ENCODE measurements at regions not wholly inside any gene's neighbourhood (a gene's known extent, or its start where the extent isn't known, plus 50 kb on each side); places are given as distances from the start of the nearest gene placed in this dataset.

DNA sequence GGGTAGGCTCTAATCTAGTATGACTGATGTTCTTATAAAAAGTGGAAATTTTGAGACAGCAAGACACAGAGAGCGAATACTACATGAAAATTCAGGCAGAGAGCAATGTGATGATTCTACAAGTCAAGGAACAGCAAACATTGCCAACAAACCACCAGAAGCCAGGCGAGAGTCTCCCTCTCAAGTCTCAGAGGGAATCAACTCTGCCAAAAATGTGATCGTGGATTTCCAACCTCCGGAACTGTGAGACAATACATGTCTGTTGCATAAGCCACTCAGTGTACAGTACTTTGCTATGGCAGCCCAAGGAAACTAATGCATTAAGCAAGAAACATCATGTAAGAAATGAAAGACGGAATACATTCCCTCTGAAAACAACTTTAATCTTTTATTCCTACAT is 52.1 kb upstream of the CCNG1 start:
- no peak overlapping the region for H3K4me3 ChIP-seq (ENCODE audit: low read depth, low read length)
- no peak for DNase-seq (ENCODE audit: low read depth)
- TF ChIP-seq, protein P1, sequence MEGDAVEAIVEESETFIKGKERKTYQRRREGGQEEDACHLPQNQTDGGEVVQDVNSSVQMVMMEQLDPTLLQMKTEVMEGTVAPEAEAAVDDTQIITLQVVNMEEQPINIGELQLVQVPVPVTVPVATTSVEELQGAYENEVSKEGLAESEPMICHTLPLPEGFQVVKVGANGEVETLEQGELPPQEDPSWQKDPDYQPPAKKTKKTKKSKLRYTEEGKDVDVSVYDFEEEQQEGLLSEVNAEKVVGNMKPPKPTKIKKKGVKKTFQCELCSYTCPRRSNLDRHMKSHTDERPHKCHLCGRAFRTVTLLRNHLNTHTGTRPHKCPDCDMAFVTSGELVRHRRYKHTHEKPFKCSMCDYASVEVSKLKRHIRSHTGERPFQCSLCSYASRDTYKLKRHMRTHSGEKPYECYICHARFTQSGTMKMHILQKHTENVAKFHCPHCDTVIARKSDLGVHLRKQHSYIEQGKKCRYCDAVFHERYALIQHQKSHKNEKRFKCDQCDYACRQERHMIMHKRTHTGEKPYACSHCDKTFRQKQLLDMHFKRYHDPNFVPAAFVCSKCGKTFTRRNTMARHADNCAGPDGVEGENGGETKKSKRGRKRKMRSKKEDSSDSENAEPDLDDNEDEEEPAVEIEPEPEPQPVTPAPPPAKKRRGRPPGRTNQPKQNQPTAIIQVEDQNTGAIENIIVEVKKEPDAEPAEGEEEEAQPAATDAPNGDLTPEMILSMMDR (conservative IDR thresholded peaks at IDR 0.05; ENCODE audit: low read depth, low read length), result no peak

DNA sequence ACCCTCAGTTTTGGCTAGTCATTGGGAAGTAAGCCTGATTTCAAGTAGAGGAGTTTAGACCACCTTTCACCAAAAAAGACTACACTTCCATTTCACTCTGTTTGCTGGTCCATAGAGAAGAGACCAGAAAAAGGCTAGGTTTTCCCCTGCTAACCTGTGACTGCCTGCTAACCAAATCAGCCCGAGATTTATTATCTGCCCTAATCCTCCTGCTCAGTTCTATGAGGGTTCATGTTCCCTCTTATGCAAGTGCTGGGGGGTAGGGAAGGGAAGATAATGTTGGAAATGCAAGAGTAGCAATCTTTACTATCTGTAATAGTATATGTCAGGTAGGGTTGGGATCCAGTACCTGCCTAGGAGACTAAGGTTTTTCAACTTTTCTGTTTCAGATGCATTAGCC is 51.6 kb upstream of the CCNG1 start:
- no peak for DNase-seq (ENCODE audit: low read depth)
- no peak overlapping the region for H3K4me3 ChIP-seq (ENCODE audit: low read depth, low read length)
- TF ChIP-seq, protein P1 (conservative IDR thresholded peaks at IDR 0.05; ENCODE audit: low read depth, low read length), result no peak

DNA sequence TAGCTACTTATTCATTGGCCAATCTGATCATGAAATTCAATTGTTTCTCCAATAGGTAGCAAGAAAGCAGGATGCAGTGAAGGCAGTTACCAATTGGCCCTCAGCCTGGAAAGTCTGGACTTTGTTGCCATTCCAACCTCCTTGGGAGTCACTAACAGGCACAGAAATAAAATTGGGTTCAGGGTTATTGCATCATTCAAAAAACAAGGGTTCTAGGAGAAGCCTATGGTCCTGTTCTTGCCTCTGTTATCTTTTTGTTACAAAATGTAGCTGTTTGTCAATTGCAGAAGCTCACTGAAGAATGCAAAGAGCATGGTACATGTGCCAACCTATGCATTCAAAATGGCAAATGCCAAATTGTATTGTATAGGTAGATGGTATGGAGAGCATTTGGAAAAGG is 51.0 kb upstream of the CCNG1 start:
- TF ChIP-seq, protein P1 (conservative IDR thresholded peaks at IDR 0.05; ENCODE audit: low read depth, low read length), result no peak
- no peak overlapping the region for H3K4me3 ChIP-seq (ENCODE audit: low read depth, low read length)
- no peak for DNase-seq (ENCODE audit: low read depth)

DNA sequence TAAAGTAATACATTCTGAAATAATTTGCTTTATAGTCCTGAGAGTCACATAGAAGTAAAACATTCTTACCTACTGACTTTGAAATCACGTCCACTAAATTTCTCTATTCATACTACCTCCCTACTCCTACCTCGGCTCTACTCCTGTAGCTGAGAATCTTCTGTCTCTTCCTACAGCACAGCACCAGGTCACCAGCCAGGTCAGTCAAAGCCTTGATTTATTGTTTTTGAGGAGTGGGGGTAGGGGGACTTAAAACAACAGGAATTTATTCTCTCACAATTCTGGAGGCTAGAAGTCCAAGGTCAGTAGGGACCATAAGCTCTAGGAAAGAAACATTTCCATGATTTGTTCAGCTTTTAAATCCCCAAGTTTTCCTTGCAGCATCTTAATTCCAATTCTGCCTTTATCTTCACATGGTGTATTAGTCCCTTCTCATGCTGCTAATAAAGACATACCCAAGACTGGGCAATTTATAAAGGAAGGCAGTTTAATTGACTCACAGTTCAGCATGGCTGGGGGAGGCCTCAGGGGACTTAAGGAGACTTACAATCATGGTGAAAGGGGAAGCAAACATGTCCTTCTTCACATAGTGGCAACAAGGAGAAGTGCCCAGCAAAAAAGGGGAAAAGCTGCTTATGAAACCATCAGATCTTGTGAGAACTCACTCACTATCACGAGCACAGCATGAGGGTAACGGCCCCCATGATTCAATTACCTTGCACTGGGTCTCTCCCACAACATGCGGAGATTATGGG is 49.6 kb upstream of the CCNG1 start:
- no peak for DNase-seq (ENCODE audit: low read depth)
- no peak overlapping the region for H3K4me3 ChIP-seq (ENCODE audit: low read depth, low read length)
- TF ChIP-seq, protein P1 (conservative IDR thresholded peaks at IDR 0.05; ENCODE audit: low read depth, low read length), result no peak
